ENCODE measurements at regions not wholly inside any gene's neighbourhood (a gene's known extent, or its start where the extent isn't known, plus 50 kb on each side); places are given as distances from the start of the nearest gene placed in this dataset.

DNA sequence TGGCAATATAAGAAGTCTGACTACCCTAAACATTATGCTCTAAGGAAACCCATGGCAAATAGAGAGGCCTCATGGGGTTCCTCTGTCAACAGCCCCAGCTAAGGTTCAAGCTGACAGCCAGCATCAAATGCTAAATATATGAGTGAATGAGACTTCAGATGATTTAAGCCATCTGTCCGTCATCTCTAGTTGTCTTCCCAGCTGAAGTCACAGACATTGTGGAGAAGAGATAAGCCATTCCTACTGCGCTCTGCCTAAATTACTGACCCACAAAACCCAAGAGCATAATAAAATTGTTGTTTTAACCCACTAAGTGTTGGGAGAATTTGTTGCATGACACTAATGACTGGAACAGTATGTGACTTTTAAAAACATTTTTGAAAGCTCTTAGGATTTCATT lies 87.3 kb upstream of the IGSF10 start:
- TF ChIP-seq, protein P1, sequence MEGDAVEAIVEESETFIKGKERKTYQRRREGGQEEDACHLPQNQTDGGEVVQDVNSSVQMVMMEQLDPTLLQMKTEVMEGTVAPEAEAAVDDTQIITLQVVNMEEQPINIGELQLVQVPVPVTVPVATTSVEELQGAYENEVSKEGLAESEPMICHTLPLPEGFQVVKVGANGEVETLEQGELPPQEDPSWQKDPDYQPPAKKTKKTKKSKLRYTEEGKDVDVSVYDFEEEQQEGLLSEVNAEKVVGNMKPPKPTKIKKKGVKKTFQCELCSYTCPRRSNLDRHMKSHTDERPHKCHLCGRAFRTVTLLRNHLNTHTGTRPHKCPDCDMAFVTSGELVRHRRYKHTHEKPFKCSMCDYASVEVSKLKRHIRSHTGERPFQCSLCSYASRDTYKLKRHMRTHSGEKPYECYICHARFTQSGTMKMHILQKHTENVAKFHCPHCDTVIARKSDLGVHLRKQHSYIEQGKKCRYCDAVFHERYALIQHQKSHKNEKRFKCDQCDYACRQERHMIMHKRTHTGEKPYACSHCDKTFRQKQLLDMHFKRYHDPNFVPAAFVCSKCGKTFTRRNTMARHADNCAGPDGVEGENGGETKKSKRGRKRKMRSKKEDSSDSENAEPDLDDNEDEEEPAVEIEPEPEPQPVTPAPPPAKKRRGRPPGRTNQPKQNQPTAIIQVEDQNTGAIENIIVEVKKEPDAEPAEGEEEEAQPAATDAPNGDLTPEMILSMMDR (optimal IDR thresholded peaks at IDR 0.05 in 1 of 3, IDR thresholded peaks at IDR 0.05 in 1 of 3, conservative IDR thresholded peaks at IDR 0.05 in 1 of 3; ENCODE audit: extremely low read depth in 1 of 3, insufficient read depth in 2 of 3, low read length in 3 of 3): no peak
- TF ChIP-seq EZH2 (IDR thresholded peaks at IDR 0.05; ENCODE audit: low read length): no peak
